NCI-H774 (cell line): ENCODE measurements at regions not wholly inside any gene's neighbourhood (a gene's known extent, or its start where the extent isn't known, plus 50 kb on each side); places are given as distances from the start of the nearest gene placed in this dataset.

Experiments used
- DNase-seq: peaks from one replicate; lab custom pipeline; 2025; lab: John Stamatoyannopoulos, UW

- no peak for DNase-seq
Observed at GRCh38 chr10:130371156-130371555, 235.0 kb downstream of the GLRX3 start.

DNA sequence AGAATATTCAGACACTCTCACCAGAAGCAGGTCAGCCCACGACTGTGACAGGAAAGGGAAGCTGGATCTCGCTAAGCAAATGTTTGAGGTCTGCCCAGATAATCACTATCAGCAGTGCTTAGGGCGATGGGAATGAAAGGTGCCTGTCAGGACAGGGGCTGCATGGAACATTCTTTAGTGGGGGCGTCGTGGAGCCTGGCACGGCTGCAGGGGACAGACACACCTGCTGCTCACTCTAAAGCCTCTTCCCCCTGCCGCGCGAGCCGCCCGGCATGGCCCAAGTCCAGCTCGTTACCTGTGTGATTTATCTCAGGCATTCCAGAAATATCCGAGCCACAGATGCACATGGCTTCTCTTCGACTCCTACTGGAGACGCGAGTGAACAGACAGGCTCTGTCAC lies 235.5 kb downstream of the GLRX3 start:
- no peak for DNase-seq

DNA sequence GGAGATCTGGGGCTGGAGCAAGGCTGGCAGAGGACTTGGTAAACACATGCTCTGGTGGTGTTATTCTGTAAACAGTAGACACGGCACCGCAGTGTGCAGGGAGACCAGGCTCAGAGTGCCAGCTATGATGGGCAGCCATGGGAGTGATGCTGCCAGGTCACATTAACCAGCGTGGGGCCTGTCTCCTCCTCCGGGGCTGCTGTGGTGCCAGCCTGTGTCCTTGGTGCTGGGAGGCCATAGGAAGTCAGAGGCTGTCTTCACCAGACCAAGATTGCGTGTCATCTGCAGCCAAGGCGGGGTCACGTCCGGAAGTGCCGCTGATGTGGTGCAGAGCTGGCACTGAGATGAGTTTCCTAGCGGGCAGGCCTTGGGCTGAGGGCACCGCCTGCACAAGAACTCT lies 236.0 kb downstream of the GLRX3 start:
- DNase-seq = no peak

DNA sequence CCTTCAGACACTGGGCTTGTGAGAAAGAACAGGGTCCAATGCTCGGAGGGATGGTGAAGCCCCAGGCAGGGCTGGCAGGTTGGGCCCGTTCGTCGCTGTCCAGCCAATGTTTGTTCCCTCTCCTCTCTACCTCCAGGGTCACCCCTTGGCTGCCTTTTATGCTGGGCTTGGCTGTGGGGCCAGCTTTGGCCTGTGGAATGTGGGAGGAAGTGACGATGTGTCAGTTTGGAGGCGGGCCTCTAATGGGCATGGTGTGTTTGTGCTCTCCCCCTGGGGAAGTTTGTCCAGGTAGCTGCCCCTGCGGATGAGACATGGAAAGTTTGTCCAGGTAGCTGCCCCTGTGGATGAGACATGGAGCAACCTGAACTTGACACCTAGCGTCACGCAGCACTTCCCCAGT lies 236.7 kb downstream of the GLRX3 start:
- no peak for DNase-seq

DNA sequence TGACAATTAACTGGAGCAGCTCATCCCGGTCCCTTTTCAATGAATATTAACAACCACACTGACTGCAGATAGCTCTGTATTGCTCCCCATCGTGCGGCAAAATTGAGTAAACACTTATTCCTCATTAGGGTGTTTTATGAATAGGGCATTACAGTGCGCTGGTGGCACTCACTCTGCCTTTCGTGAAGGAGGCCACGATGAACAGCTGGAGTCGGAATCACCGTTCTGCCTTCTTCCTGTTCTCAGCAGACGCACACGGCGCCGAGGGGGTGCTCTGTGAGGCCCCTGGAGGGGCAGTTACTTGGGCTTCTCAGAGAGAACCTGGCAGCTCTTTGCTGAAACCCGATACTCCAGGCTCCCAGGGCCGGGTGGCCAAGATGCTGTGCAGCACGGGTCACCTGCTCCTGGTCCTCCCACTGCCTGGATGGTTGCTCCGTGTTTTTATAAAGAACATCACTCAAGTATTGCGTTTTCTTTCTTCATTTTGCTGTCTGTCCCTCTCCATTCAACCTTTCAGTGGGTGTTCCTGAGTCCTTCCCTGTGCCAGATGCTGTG lies 241.9 kb downstream of the GLRX3 start:
- no peak for DNase-seq

DNA sequence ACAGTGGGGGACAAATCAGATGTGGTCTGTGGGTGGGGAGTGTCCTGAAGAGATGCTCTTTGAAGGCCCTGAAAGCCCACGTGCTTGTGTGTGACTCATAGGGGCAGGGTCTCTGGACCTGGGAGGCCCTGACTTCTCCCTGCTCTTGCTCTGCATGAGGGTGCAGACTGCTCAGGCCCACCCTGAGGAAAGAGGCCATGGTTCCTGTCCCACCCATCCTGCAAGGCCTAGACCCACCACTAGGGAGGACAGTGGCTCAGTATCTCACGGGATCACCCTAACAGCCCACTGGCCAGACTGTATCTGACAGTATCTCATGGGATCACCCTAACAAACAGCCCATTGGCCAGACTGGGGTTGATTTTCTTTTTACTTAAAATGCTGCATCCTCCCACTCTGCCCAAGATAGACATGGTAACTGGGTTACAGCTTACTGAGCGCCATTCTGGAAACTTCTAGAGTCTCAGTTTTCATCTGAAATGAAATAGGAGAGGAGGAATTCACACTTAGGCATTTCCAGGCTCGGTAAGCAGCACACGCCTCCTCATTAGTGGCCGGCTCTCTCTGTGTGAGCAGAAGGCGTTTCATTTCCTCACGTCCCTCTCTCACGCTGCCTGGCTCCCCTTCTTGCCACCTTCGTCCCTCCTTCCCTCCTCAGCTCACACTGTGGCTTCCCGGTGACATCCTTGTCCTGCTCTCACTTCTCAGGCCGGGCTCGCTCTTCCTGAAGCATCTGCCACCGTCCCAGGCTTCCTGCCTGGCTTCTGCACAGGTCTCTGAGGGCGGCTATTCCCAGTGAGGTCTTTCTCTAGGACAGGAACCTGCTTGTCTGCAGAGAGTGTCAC lies 242.6 kb downstream of the GLRX3 start:
- no peak for DNase-seq

- DNase-seq = no peak
Observed at GRCh38 chr10:130380056-130380455, 243.9 kb downstream of the GLRX3 start.

GRCh38 chr10:130382031-130382430 lies 245.8 kb downstream of the GLRX3 start:
- no peak for DNase-seq

DNA sequence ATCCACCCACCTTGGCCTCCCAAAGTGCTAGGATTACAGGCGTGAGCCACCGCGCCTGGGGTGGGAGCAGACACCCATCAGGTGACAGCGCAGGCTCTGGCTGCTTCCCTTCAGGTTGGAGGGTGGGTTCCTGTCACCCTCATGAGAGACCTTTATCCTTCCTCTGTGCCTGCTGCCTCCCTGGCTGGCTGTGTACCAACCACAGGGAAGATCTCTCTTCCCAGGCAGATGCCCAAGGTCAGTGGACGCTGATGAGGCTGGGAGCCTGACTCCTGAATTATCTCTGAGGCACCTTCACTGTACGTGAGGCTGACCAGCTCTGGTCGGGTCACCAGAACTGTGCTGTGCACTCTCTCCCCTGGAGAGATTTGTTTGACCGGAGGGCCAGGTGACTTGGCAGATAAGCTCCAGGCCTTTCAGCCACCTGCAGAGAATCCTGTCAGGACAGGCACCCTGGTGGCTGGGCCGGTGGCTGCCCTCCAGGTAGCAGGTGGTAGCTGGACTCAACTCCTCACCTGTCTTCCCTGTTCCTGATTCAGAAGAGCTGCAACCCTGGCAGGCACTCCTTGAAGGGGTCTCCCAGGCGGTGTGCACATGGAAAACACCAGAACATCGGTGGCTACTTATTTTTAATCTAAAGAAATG lies 251.9 kb downstream of the GLRX3 start:
- DNase-seq = no peak

GRCh38 chr10:130388746-130389145 lies 252.6 kb downstream of the GLRX3 start:
- DNase-seq = no peak

GRCh38 chr10:130389906-130390305 lies 253.7 kb downstream of the GLRX3 start:
- no peak for DNase-seq

GRCh38 chr10:130392031-130392430 lies 255.8 kb downstream of the GLRX3 start:
- no peak for DNase-seq

GRCh38 chr10:130393342-130393741 lies 257.2 kb downstream of the GLRX3 start:
- no peak for DNase-seq

GRCh38 chr10:130394832-130395231 lies 258.6 kb downstream of the GLRX3 start:
- no peak for DNase-seq

DNA sequence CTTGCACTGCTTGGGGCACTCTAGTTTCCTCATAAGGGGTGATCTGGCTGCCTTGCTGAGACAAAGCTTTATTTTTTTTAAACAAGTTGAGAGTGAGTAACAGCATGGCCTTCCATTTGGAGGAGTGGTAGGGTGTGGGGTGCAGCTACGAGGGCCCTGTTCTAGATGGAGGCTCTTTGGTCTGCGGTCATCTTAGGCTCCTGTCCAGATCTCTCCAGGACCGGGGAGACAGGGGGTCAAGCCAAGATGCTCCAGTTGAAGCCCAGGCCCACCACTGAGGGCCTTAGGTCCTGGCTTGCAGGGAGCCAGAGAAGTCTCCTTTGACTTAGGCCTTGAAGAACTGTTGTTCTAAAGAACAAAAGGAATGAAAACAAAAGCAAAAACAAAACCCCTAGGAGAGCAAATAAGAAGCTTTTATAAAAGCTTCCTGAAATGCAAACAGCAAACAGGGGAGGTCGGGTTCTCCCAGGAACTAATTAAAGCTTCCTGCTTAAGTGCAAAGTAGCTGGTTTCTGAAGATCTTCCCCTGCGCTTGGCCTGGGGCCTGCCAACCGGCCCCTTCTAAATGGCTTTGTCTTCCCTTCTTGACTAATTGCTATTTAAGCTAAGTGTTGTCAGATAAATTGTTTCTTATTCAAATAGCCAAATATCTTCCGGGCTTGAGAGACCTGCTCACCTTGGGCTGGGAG lies 259.2 kb downstream of the GLRX3 start:
- DNase-seq = no peak

DNA sequence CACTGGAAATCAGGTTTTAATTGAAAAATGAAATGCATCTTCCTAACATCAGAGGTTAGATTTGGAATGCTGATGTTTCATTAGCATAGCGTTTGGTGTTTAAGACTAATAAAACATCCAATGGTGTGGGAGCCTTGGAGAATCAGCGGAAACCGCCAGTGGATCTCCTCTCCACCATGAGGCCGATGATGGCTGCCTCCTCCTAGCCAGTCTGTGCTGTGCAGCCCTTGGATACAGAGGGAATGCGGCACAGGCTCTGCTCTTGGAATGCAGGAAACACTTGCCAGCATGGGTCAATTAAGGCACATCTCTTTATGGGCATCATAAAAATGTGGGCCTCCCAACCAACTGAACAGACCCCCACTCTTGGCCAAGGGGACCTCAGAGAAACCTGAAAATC lies 259.9 kb downstream of the GLRX3 start:
- DNase-seq = no peak

DNA sequence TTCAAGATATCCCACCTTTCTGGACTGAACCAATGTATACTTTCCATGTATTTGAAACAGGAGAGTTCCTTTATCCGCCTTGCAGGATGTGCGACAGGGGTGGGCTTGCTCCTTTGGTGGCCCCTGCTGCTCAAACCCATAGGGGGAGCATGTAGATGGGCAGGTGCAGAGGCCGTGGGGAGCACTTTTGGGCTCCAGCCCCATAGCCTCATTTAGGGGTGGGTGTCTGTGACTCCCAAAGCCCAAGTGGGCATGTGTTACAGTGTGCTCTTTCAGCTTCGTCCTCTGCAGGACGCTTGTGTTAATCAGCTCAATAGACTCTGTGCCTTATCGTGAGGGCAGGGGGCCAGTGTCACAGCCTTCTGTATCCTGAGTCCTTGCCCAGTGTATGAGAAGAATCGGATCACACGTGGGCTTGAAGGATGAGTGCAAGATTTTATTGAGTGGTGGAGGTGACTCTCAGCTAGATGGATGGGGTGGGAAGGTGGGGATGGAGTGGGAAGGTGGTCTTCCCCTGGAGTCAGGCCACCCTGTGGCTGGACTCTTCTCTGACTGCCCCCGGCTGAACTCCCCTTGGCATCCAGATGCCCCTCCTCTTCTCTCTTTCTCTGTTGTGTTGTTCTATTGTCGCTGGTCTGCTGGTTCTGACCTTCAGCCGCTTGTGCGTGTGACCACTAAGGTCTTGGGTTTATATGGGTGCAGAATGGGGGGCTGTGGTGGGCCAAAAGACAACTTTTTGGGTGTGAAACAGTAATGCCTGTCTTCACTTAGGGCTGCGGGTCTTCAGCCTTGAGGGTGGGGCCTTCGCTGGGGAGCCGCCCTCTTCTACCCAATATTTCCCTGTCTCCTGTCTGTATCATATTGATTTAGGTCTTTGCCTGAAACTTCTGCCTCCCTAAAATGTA lies 262.2 kb downstream of the GLRX3 start:
- DNase-seq = no peak

DNA sequence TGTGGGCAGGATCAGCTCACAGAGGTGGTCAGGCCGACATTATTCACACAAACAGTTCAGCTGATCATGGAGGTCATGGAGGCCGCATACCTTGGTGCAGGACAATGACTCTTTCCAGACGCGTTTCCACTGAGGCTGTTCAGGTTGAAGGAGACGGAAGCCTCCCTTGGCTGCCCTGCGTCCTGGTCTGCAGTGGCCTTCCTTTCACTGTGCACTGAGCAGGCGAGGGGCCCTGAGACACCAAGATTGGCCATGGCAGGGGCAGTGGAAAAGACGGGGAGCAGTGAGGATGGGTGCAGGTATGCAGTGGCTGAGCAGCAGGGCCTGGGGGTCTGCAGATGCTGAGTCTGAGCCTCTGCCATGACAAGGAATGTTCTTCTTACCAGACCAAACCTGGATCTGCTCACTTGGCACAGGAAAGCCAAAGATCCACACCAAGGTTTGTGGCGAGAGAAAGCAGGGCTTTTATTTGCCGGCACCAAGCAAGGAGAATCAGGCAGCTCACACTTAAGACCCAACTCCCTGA lies 263.3 kb downstream of the GLRX3 start:
- DNase-seq = no peak

GRCh38 chr10:130400890-130401289 lies 264.7 kb downstream of the GLRX3 start:
- DNase-seq = no peak

DNA sequence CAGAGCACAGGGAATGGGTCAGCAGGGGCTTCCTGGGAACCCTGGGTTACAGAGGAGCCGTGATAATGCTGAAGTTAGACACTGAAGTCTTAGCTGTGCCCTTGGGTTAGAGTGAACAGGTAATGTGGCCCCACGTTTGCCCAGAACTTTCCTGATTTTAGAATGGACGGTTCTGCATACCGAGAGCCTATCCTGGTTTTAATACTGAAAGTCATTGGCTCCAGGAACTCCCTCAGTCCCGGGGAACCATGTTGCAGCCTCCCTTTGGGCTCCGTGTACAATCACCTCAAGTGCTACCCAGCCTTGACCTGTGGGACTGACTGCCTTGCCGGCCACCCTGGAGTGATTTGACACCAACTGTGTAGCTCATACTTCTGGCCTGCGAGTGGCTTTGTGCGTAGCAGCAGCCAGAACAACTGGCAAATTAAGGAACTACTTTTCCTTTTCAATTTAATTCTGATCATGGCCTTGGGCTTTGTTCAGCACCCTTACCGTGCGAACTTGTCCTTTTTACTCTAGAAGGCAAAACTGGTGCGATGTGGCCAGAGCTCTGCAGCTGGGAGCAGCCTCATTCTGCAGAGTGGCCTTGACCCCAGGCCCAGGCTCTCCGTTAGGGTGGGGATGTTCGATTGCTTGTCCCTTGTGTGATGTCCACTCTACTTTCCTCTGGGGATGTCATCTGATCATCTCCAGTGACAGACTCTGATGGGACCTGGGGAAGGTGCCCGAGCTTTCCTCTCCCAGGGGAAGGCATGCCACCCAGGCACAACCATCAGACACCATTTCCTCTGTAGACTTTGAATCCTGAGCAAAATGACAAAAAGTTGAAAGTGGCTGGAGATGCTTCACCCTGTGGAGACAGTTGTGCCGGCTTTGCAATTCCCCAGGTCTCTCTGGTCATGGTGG lies 265.9 kb downstream of the GLRX3 start:
- no peak for DNase-seq
